Adipocyte (in vitro differentiated cells): ENCODE measurements at regions not wholly inside any gene's neighbourhood (a gene's known extent, or its start where the extent isn't known, plus 50 kb on each side); places are given as distances from the start of the nearest gene placed in this dataset.

ENCODE experiments used
- DNase-seq: peaks from one replicate; pipeline ENCODE4 v3.0.0-alpha.2; 2015; ENCODE audit warnings: low read depth
- H3K27me3 ChIP-seq: replicated peaks from 2 replicates; pipeline ENCODE4 v1.7.0; 2013; ENCODE audit warnings: mild to moderate bottlenecking, low read length, moderate library complexity; ENCODE audit not compliant: control insufficient read depth, insufficient read depth
- H3K36me3 ChIP-seq: 2 replicates; pipeline ENCODE4 v1.7.0; 2013; ENCODE audit warnings: low read length, mild to moderate bottlenecking, moderate library complexity; ENCODE audit not compliant: control insufficient read depth, insufficient read depth, severe bottlenecking
- H3K4me1 ChIP-seq: 2 replicates; pipeline ENCODE4 v1.7.0; 2013; ENCODE audit warnings: mild to moderate bottlenecking, low read length, moderate library complexity; ENCODE audit not compliant: control insufficient read depth, insufficient read depth
- H3K4me3 ChIP-seq: 2 replicates; pipeline ENCODE4 v1.7.0; 2013; ENCODE audit warnings: mild to moderate bottlenecking, low read length, moderate library complexity
- H3K9ac ChIP-seq: 2 replicates; pipeline ENCODE4 v1.7.0; 2013; ENCODE audit warnings: mild to moderate bottlenecking, low read length, moderate library complexity
- H3K9me3 ChIP-seq: 2 replicates; pipeline ENCODE4 v1.7.0; 2013; ENCODE audit warnings: mild to moderate bottlenecking, low read length, moderate library complexity; ENCODE audit not compliant: control insufficient read depth

GRCh38 chr3:3559786-3560185 lies 239.4 kb upstream of the LRRN1 start:
- no peak overlapping the region for H3K9ac ChIP-seq
- peaks cover 4% of the 10 kb centered on the region for H3K9me3 ChIP-seq
- no peak overlapping the region for H3K4me3 ChIP-seq
- H3K36me3 ChIP-seq, result no peaks in the 10 kb centered on the region
- H3K27me3 ChIP-seq, result no peaks in the 10 kb centered on the region
- no peaks in the 10 kb centered on the region for H3K4me1 ChIP-seq
- DNase-seq, result no peak

GRCh38 chr3:3556078-3556477 lies 243.2 kb upstream of the LRRN1 start:
- Histone ChIP-seq H3K9ac (no peak overlapping the region), H3K27me3 (no peaks in the 10 kb centered on the region), H3K36me3 (no peaks in the 10 kb centered on the region), H3K4me3 (no peak overlapping the region), H3K9me3 (no peaks in the 10 kb centered on the region), H3K4me1 (no peaks in the 10 kb centered on the region)
- no peak for DNase-seq

GRCh38 chr3:3553236-3553635 lies 246.0 kb upstream of the LRRN1 start:
- H3K4me3 ChIP-seq, result no peak overlapping the region
- no peaks in the 10 kb centered on the region for H3K4me1 ChIP-seq
- H3K9ac ChIP-seq, result no peak overlapping the region
- no peaks in the 10 kb centered on the region for H3K36me3 ChIP-seq
- no peak for DNase-seq
- no peaks in the 10 kb centered on the region for H3K27me3 ChIP-seq
- H3K9me3 ChIP-seq, result peaks cover 20% of the 10 kb centered on the region

GRCh38 chr3:3552761-3553160 lies 246.5 kb upstream of the LRRN1 start:
- Histone ChIP-seq H3K4me1 (no peaks in the 10 kb centered on the region), H3K36me3 (no peaks in the 10 kb centered on the region), H3K4me3 (no peak overlapping the region), H3K27me3 (no peaks in the 10 kb centered on the region), H3K9ac (no peak overlapping the region), H3K9me3 (peaks cover 20% of the 10 kb centered on the region)
- DNase-seq, result no peak

GRCh38 chr3:3551981-3552380 lies 247.2 kb upstream of the LRRN1 start:
- Histone ChIP-seq H3K9ac (no peak overlapping the region), H3K4me1 (no peaks in the 10 kb centered on the region), H3K4me3 (no peak overlapping the region), H3K27me3 (no peaks in the 10 kb centered on the region), H3K36me3 (no peaks in the 10 kb centered on the region), H3K9me3 (peaks cover 20% of the 10 kb centered on the region)
- no peak for DNase-seq

GRCh38 chr3:3545360-3545759 lies 253.9 kb upstream of the LRRN1 start:
- no peaks in the 10 kb centered on the region for H3K4me1 ChIP-seq
- H3K9me3 ChIP-seq, result peaks cover 23% of the 10 kb centered on the region
- no peaks in the 10 kb centered on the region for H3K36me3 ChIP-seq

GRCh38 chr3:3538451-3538850 lies 260.8 kb upstream of the LRRN1 start:
- Histone ChIP-seq H3K4me1 (no peaks in the 10 kb centered on the region), H3K36me3 (no peaks in the 10 kb centered on the region), H3K27me3 (no peaks in the 10 kb centered on the region), H3K9me3 (peaks cover 9% of the 10 kb centered on the region), H3K9ac (no peak overlapping the region), H3K4me3 (no peak overlapping the region)
- no peak for DNase-seq

More at GRCh38 chr3:3545360-3545759, 253.9 kb upstream of the LRRN1 start:
- Histone ChIP-seq H3K9ac (no peak overlapping the region), H3K4me3 (no peak overlapping the region), H3K27me3 (no peaks in the 10 kb centered on the region)
- DNase-seq, result no peak

GRCh38 chr3:3532508-3532907 lies 266.7 kb upstream of the LRRN1 start:
- no peak for DNase-seq
- no peak overlapping the region for H3K9ac ChIP-seq

GRCh38 chr3:3531476-3531875 lies 267.8 kb upstream of the LRRN1 start:
- Histone ChIP-seq H3K36me3 (no peaks in the 10 kb centered on the region), H3K27me3 (no peaks in the 10 kb centered on the region), H3K4me1 (no peaks in the 10 kb centered on the region), H3K4me3 (no peak overlapping the region), H3K9ac (no peak overlapping the region), H3K9me3 (no peaks in the 10 kb centered on the region)
- DNase-seq, result no peak

More at GRCh38 chr3:3532508-3532907, 266.7 kb upstream of the LRRN1 start:
- no peaks in the 10 kb centered on the region for H3K4me1 ChIP-seq
- H3K36me3 ChIP-seq, result no peaks in the 10 kb centered on the region
- no peaks in the 10 kb centered on the region for H3K27me3 ChIP-seq
- no peak overlapping the region for H3K4me3 ChIP-seq
- H3K9me3 ChIP-seq, result no peaks in the 10 kb centered on the region

GRCh38 chr3:3519266-3519665 lies 280.0 kb upstream of the LRRN1 start:
- no peaks in the 10 kb centered on the region for H3K36me3 ChIP-seq
- DNase-seq, result no peak
- H3K9me3 ChIP-seq, result peaks cover 2% of the 10 kb centered on the region
- H3K27me3 ChIP-seq, result no peaks in the 10 kb centered on the region
- no peak overlapping the region for H3K9ac ChIP-seq
- no peaks in the 10 kb centered on the region for H3K4me1 ChIP-seq
- H3K4me3 ChIP-seq, result no peak overlapping the region

GRCh38 chr3:3516996-3517395 lies 282.2 kb upstream of the LRRN1 start:
- H3K36me3 ChIP-seq, result no peaks in the 10 kb centered on the region
- H3K4me1 ChIP-seq, result no peaks in the 10 kb centered on the region
- peaks cover 2% of the 10 kb centered on the region for H3K9me3 ChIP-seq
- DNase-seq, result no peak
- H3K9ac ChIP-seq, result no peak overlapping the region
- H3K27me3 ChIP-seq, result no peaks in the 10 kb centered on the region
- no peak overlapping the region for H3K4me3 ChIP-seq

GRCh38 chr3:3516384-3516783 lies 282.8 kb upstream of the LRRN1 start:
- no peak for DNase-seq
- Histone ChIP-seq H3K36me3 (no peaks in the 10 kb centered on the region), H3K9ac (no peak overlapping the region), H3K4me1 (no peaks in the 10 kb centered on the region), H3K9me3 (peaks cover 2% of the 10 kb centered on the region), H3K27me3 (no peaks in the 10 kb centered on the region), H3K4me3 (no peak overlapping the region)
